HepG2 (cell line): ENCODE measurements at regions not wholly inside any gene's neighbourhood (a gene's known extent, or its start where the extent isn't known, plus 50 kb on each side); places are given as distances from the start of the nearest gene placed in this dataset.

Source experiments
- ATAC-seq: fragments of 200-7000 bp; cut with Tn5 transposase; 3 replicates; pipeline ENCODE4 v1.9.1; 2020; ENCODE audit warnings: mild to moderate bottlenecking, moderate library complexity
- BruUV-seq: library from RNA; stranded (reverse); fragments of 400-500 nt; replicated peaks from 2 replicates; lab custom pipeline; 2021; lab: Mats Ljungman, UMichigan
- CTCF ChIA-PET: fragments of 300-600 bp; formaldehyde crosslinking; extraction: SDS; loops from one replicate; lab custom pipeline; 2021; ENCODE audit warnings: low total read pairs, inconsistent platforms, low intra/inter-chr PET ratio; lab: Yijun Ruan, JAX
- POLR2A ChIA-PET: fragments of 350-600 bp; sonication (Branson Sonifier 250); formaldehyde crosslinking; loops from one replicate; lab custom pipeline; 2020; ENCODE audit warnings: antibody characterized with exemption, inconsistent platforms; lab: Yijun Ruan, JAX
- DNase-seq: peaks from one replicate; pipeline ENCODE4 v3.0.0-alpha.2; 2015; ENCODE audit warnings: low spot score
- FAIRE-seq: peaks from 3 replicates; lab custom pipeline; 2011; peaks lifted over from hg19 to GRCh38; lab: Jason Lieb, UNC
- H2AFZ ChIP-seq: one replicate; pipeline ENCODE4 v1.6.1; 2011; ENCODE audit warnings: low read length, inconsistent platforms
- H3K27ac ChIP-seq: fragments of 300-600 bp; 3 replicates; pipeline ENCODE4 v1.8.0; 2011; ENCODE audit warnings: mixed run types, mild to moderate bottlenecking, mixed read lengths, low read length, inconsistent platforms; ENCODE audit not compliant: insufficient read depth; ENCODE audit errors: extremely low read length
- H3K27me3 ChIP-seq, 2 experiments: fragments of 200-600 bp in 1 of 2; 2 replicates in 1 of 2; 3 replicates in 1 of 2; pipeline versions ENCODE4 v1.6.0 to v1.8.0; 2011; ENCODE audit warnings: low read length in 2 of 2, mild to moderate bottlenecking in 2 of 2, moderate library complexity in 2 of 2, inconsistent platforms in 1 of 2; ENCODE audit not compliant: insufficient read depth in 2 of 2, control insufficient read depth in 1 of 2
- H3K36me3 ChIP-seq, 2 experiments: fragments of 200-600 bp in 1 of 2; replicated peaks in 1 of 2; 2 replicates in 1 of 2; 3 replicates in 1 of 2; pipeline versions ENCODE4 v1.5.1 to v1.8.0; 2011; ENCODE audit warnings: low read length in 2 of 2, inconsistent platforms in 1 of 2; ENCODE audit not compliant: insufficient read depth in 2 of 2, control insufficient read depth in 1 of 2
- H3K4me1 ChIP-seq: 2 replicates; pipeline ENCODE4 v1.5.1; 2012; ENCODE audit warnings: low read length, inconsistent platforms; ENCODE audit not compliant: insufficient read depth
- H3K4me2 ChIP-seq: 2 replicates; pipeline ENCODE4 v1.6.0; 2011; ENCODE audit warnings: low read depth, low read length, inconsistent platforms
- H3K4me3 ChIP-seq, 3 experiments: fragments of 200-600 bp in 1 of 3; sonication (generic), shearing (Covaris generic) in 1 of 3; replicated peaks in 1 of 3; 2 replicates each; pipeline ENCODE4 v1.5.1; 2011 to 2016; ENCODE audit warnings: low read length in 3 of 3, inconsistent platforms in 2 of 3, low read depth in 2 of 3, mild to moderate bottlenecking in 2 of 3, control low read depth in 1 of 3, mixed read lengths in 1 of 3; ENCODE audit not compliant: insufficient read depth in 1 of 3
- H3K79me2 ChIP-seq: one replicate; pipeline ENCODE4 v1.6.1; 2011; ENCODE audit warnings: low read length, inconsistent platforms; ENCODE audit not compliant: insufficient read depth
- H3K9ac ChIP-seq: 2 replicates; pipeline ENCODE4 v1.6.0; 2011; ENCODE audit warnings: mild to moderate bottlenecking, low read depth, low read length, inconsistent platforms; ENCODE audit not compliant: insufficient read depth
- H3K9me3 ChIP-seq: 2 replicates; pipeline ENCODE4 v1.5.1; 2012; ENCODE audit warnings: mild to moderate bottlenecking, low read length
- H4K20me1 ChIP-seq: 2 replicates; pipeline ENCODE4 v1.6.0; 2011; ENCODE audit warnings: inconsistent platforms, mild to moderate bottlenecking, low read length, moderate library complexity; ENCODE audit not compliant: insufficient read depth
- DNMT3B ChIP-seq: conservative IDR thresholded peaks from 2 replicates; pipeline ENCODE4 v1.6.1; 2016; ENCODE audit warnings: missing biosample characterization, control low read depth
- RBM22 ChIP-seq: fragments of 200-400 bp; formaldehyde crosslinking; optimal IDR thresholded peaks from 2 replicates; pipeline ENCODE3; 2017; ENCODE audit warnings: mild to moderate bottlenecking, low read length, moderate library complexity
- TSC22D2 ChIP-seq: sonication (generic); formaldehyde crosslinking; IDR thresholded peaks from 2 replicates; pipeline ENCODE4 v1.5.1; 2020; ENCODE audit warnings: missing genetic modification reagents, mild to moderate bottlenecking, borderline replicate concordance
- ZNF253 ChIP-seq: sonication (generic); formaldehyde crosslinking; IDR thresholded peaks from 2 replicates; pipeline ENCODE4 v1.8.0; 2022; ENCODE audit warnings: mild to moderate bottlenecking, missing genetic modification reagents, borderline replicate concordance
- ZNF263 ChIP-seq: sonication (generic); formaldehyde crosslinking; IDR thresholded peaks from 2 replicates; pipeline ENCODE4 v1.4.0; 2020; ENCODE audit warnings: missing genetic modification reagents
- ZNF703 ChIP-seq: sonication (generic); formaldehyde crosslinking; IDR thresholded peaks from 2 replicates; pipeline ENCODE4 v1.5.1; 2020; ENCODE audit warnings: missing genetic modification reagents, mild to moderate bottlenecking, moderate library complexity, borderline replicate concordance
- ZSCAN21 ChIP-seq: sonication (generic); formaldehyde crosslinking; IDR thresholded peaks from 2 replicates; pipeline ENCODE4 v1.8.0; 2022; ENCODE audit warnings: mild to moderate bottlenecking, missing genetic modification reagents, moderate library complexity, borderline replicate concordance
- WGBS: methylation state at CpG from one replicate; pipeline ENCODE4 v1.1.6; 2017; ENCODE audit warnings: low lambda C conversion rate; 5-methylcytosine and 5-hydroxymethylcytosine counted together
- in situ Hi-C: cut with HindIII; loops from 2 replicates; pipeline ENCODE4 v1.10.0; 2017; ENCODE audit warnings: low pct_unique_long_range_greater_than_20kb; ENCODE audit not compliant: extremely low pct_ligation_motif_present
- intact Hi-C: fragments of 100-400 bp; cut with micrococcal nuclease; formaldehyde crosslinking; loops from one replicate; pipeline ENCODE4 v1.10.0; 2022; ENCODE audit not compliant: unreplicated experiment
- TF ChIP-seq, protein P1 (sequence below): sonication (generic); formaldehyde crosslinking; IDR thresholded peaks from 2 replicates; pipeline ENCODE4 v1.9.0; 2021; ENCODE audit warnings: mild to moderate bottlenecking, missing genetic modification reagents
- TF ChIP-seq, protein P2 (sequence below): sonication (generic); formaldehyde crosslinking; conservative IDR thresholded peaks from 2 replicates; pipeline ENCODE4 v1.8.0; 2022; ENCODE audit warnings: mild to moderate bottlenecking, moderate library complexity, missing genetic modification reagents
- TF ChIP-seq, protein P3 (sequence below): sonication (generic); formaldehyde crosslinking; IDR thresholded peaks from 2 replicates; pipeline ENCODE4 v1.4.0; 2020; ENCODE audit warnings: missing genetic modification reagents
- TF ChIP-seq, protein P4 (sequence below): sonication (generic); formaldehyde crosslinking; IDR thresholded peaks from 2 replicates; pipeline ENCODE4 v1.9.0; 2021; ENCODE audit warnings: missing genetic modification reagents, borderline replicate concordance

DNA sequence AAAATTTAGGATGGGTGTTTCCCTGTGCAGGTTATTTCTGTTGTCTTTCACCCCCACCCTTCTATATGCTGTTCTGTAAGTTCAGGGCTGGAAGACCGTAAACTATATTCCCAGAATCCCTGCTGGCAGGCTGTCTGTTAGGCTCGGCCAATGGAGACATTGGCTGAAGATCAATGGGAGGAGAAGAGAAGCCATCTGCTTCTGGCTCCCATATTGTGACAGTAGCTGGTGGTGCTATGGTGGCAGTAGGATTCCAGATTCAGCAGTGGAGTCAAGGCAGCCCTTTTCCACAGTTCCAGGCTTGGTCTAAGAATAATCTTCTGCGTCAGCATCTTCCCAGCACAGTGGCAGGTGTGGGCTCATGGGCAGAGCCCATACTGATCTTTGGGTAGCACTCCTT, 226.6 kb downstream of the ABHD5 start (continued):
- no peak for TF ChIP-seq TSC22D2 (CRISPR knock-in tag)
- no peak for TF ChIP-seq ZNF263 (CRISPR knock-in tag)
- TF ChIP-seq, protein P1, sequence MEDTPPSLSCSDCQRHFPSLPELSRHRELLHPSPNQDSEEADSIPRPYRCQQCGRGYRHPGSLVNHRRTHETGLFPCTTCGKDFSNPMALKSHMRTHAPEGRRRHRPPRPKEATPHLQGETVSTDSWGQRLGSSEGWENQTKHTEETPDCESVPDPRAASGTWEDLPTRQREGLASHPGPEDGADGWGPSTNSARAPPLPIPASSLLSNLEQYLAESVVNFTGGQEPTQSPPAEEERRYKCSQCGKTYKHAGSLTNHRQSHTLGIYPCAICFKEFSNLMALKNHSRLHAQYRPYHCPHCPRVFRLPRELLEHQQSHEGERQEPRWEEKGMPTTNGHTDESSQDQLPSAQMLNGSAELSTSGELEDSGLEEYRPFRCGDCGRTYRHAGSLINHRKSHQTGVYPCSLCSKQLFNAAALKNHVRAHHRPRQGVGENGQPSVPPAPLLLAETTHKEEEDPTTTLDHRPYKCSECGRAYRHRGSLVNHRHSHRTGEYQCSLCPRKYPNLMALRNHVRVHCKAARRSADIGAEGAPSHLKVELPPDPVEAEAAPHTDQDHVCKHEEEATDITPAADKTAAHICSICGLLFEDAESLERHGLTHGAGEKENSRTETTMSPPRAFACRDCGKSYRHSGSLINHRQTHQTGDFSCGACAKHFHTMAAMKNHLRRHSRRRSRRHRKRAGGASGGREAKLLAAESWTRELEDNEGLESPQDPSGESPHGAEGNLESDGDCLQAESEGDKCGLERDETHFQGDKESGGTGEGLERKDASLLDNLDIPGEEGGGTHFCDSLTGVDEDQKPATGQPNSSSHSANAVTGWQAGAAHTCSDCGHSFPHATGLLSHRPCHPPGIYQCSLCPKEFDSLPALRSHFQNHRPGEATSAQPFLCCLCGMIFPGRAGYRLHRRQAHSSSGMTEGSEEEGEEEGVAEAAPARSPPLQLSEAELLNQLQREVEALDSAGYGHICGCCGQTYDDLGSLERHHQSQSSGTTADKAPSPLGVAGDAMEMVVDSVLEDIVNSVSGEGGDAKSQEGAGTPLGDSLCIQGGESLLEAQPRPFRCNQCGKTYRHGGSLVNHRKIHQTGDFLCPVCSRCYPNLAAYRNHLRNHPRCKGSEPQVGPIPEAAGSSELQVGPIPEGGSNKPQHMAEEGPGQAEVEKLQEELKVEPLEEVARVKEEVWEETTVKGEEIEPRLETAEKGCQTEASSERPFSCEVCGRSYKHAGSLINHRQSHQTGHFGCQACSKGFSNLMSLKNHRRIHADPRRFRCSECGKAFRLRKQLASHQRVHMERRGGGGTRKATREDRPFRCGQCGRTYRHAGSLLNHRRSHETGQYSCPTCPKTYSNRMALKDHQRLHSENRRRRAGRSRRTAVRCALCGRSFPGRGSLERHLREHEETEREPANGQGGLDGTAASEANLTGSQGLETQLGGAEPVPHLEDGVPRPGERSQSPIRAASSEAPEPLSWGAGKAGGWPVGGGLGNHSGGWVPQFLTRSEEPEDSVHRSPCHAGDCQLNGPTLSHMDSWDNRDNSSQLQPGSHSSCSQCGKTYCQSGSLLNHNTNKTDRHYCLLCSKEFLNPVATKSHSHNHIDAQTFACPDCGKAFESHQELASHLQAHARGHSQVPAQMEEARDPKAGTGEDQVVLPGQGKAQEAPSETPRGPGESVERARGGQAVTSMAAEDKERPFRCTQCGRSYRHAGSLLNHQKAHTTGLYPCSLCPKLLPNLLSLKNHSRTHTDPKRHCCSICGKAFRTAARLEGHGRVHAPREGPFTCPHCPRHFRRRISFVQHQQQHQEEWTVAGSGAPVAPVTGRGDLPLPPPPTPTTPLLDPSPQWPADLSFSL: no peak
- TF ChIP-seq ZSCAN21: no peak
- TF ChIP-seq ZNF253 (CRISPR knock-in tag): no peak

DNA sequence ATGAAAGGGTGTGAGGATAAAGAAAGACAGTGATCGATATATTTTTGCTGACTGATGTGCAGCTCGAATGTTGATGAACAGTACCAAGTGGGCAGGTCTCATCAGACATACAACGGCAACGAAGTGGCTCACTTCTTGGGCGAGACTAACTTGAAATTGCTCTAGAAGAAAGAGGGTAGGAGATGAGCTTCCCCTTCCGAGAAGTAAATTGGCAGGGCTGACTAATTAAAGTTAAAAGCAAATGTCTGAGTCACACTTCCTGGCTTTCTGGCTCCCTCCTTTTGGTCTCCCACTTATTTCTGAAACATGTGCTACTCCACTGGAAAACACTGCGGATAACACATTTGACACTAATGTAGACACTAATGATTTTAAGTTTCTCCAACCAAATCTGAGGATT, 228.3 kb downstream of the ABHD5 start:
- Histone ChIP-seq H3K9ac (no peak overlapping the region), H2AFZ (no peak overlapping the region), H3K27ac (no peak overlapping the region), H3K4me3 (no peak overlapping the region), H3K27me3 (peaks cover 0 to 15% of the 10 kb centered on the region in 2 experiments; a peak in 1 of 5 replicates), H3K36me3 (no peaks in the 10 kb centered on the region), H4K20me1 (no peaks in the 10 kb centered on the region), H3K4me2 (no peak overlapping the region), H3K79me2 (no peaks in the 10 kb centered on the region), H3K4me1 (no peaks in the 10 kb centered on the region), H3K9me3 (no peaks in the 10 kb centered on the region)
- no TSS peak for BruUV-seq
- FAIRE-seq (no peak), DNase-seq (no peak), ATAC-seq (no peak)
- POLR2A ChIA-PET: no interaction called here
- intact Hi-C loops (no loop called here), in situ Hi-C loops (no loop called here)
- WGBS: 17% methylated on average over 7 of the region's 7 CpGs
- CTCF ChIA-PET: no interaction called here
- TF ChIP-seq, protein P2, sequence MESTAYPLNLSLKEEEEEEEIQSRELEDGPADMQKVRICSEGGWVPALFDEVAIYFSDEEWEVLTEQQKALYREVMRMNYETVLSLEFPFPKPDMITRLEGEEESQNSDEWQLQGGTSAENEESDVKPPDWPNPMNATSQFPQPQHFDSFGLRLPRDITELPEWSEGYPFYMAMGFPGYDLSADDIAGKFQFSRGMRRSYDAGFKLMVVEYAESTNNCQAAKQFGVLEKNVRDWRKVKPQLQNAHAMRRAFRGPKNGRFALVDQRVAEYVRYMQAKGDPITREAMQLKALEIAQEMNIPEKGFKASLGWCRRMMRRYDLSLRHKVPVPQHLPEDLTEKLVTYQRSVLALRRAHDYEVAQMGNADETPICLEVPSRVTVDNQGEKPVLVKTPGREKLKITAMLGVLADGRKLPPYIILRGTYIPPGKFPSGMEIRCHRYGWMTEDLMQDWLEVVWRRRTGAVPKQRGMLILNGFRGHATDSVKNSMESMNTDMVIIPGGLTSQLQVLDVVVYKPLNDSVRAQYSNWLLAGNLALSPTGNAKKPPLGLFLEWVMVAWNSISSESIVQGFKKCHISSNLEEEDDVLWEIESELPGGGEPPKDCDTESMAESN (CRISPR knock-in tag): no peak
- TF ChIP-seq, protein P3, sequence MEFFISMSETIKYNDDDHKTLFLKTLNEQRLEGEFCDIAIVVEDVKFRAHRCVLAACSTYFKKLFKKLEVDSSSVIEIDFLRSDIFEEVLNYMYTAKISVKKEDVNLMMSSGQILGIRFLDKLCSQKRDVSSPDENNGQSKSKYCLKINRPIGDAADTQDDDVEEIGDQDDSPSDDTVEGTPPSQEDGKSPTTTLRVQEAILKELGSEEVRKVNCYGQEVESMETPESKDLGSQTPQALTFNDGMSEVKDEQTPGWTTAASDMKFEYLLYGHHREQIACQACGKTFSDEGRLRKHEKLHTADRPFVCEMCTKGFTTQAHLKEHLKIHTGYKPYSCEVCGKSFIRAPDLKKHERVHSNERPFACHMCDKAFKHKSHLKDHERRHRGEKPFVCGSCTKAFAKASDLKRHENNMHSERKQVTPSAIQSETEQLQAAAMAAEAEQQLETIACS (CRISPR knock-in tag): no peak
- TF ChIP-seq ZNF703 (CRISPR knock-in tag): no peak
- TF ChIP-seq, protein P4, sequence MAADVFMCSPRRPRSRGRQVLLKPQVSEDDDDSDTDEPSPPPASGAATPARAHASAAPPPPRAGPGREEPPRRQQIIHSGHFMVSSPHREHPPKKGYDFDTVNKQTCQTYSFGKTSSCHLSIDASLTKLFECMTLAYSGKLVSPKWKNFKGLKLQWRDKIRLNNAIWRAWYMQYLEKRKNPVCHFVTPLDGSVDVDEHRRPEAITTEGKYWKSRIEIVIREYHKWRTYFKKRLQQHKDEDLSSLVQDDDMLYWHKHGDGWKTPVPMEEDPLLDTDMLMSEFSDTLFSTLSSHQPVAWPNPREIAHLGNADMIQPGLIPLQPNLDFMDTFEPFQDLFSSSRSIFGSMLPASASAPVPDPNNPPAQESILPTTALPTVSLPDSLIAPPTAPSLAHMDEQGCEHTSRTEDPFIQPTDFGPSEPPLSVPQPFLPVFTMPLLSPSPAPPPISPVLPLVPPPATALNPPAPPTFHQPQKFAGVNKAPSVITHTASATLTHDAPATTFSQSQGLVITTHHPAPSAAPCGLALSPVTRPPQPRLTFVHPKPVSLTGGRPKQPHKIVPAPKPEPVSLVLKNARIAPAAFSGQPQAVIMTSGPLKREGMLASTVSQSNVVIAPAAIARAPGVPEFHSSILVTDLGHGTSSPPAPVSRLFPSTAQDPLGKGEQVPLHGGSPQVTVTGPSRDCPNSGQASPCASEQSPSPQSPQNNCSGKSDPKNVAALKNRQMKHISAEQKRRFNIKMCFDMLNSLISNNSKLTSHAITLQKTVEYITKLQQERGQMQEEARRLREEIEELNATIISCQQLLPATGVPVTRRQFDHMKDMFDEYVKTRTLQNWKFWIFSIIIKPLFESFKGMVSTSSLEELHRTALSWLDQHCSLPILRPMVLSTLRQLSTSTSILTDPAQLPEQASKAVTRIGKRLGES (CRISPR knock-in tag): no peak
- no peak for TF ChIP-seq DNMT3B (CRISPR knock-in tag)
- TF ChIP-seq ZSCAN21: no peak
- no peak for TF ChIP-seq RBM22
